ENCODE measurements at regions not wholly inside any gene's neighbourhood (a gene's known extent, or its start where the extent isn't known, plus 50 kb on each side); places are given as distances from the start of the nearest gene placed in this dataset.

- no peak for DNase-seq
These were observed 188.6 kb downstream of the SNX18 start for GRCh38 chr5:54705994-54706653.

- no peak for DNase-seq
These were observed 187.3 kb downstream of the SNX18 start for GRCh38 chr5:54704825-54705224.

- no peak for DNase-seq
These were observed 186.8 kb downstream of the SNX18 start for GRCh38 chr5:54704333-54704732.

- no peak for DNase-seq
These were observed 186.2 kb downstream of the SNX18 start for GRCh38 chr5:54703565-54704255.

GRCh38 chr5:54703133-54703532 is 185.6 kb downstream of the SNX18 start:
- DNase-seq: no peak

GRCh38 chr5:54702470-54702869 is 184.9 kb downstream of the SNX18 start:
- no peak for DNase-seq

GRCh38 chr5:54700986-54701578 is 183.5 kb downstream of the SNX18 start:
- DNase-seq: no peak

GRCh38 chr5:54696931-54697330 is 179.4 kb downstream of the SNX18 start:
- DNase-seq: no peak

- no peak for DNase-seq
These were observed 178.8 kb downstream of the SNX18 start for GRCh38 chr5:54696346-54696745.

GRCh38 chr5:54695198-54695966 is 177.8 kb downstream of the SNX18 start:
- DNase-seq: no peak

- no peak for DNase-seq
These were observed 176.5 kb downstream of the SNX18 start for GRCh38 chr5:54693936-54694657.

GRCh38 chr5:54692631-54693030 is 175.1 kb downstream of the SNX18 start:
- no peak for DNase-seq

GRCh38 chr5:54691656-54692055 is 174.1 kb downstream of the SNX18 start:
- no peak for DNase-seq

- DNase-seq: no peak
These were observed 172.1 kb downstream of the SNX18 start for GRCh38 chr5:54689411-54690251.

- no peak for DNase-seq
These were observed 163.4 kb downstream of the SNX18 start for GRCh38 chr5:54680998-54681397.

- DNase-seq: no peak
These were observed 162.1 kb downstream of the SNX18 start for GRCh38 chr5:54679686-54680085.

GRCh38 chr5:54678737-54679136 is 161.2 kb downstream of the SNX18 start:
- DNase-seq: no peak

- DNase-seq: no peak
These were observed 159.2 kb downstream of the SNX18 start for GRCh38 chr5:54676481-54677340.

- no peak for DNase-seq
These were observed 156.1 kb downstream of the SNX18 start for GRCh38 chr5:54673523-54674225.

GRCh38 chr5:54672871-54673270 is 155.3 kb downstream of the SNX18 start:
- DNase-seq: no peak

Measured in NCI-H1930 (cell line).